Activated naive CD4-positive, alpha-beta T cell treated with anti-CD3 and anti-CD28 coated beads for 36 hours (primary cell): ENCODE measurements at regions not wholly inside any gene's neighbourhood (a gene's known extent, or its start where the extent isn't known, plus 50 kb on each side); places are given as distances from the start of the nearest gene placed in this dataset. TPM values are rescaled to one million over a fixed set of nuclear protein-coding genes. Genes with fewer than 3 reads are reported as not detected.
"Not testable (repeated sequence)": the region's sequence is repeated elsewhere in the genome, so short reads cannot be mapped to it uniquely, and the experiment has no call there.

ENCODE experiments used
- CTCF ChIA-PET: fragments of 350-600 bp; sonication (Branson Sonifier 250); formaldehyde crosslinking; loops from one replicate; lab custom pipeline; 2021; ENCODE audit warnings: antibody characterized with exemption; lab: Charles Lee
- DNase-seq: peaks from one replicate; pipeline ENCODE4 v3.0.0-alpha.2; 2020
- H3K27ac Mint-ChIP-seq: one replicate; pipeline ENCODE4 v1.8.0; 2021; ENCODE audit warnings: mild to moderate bottlenecking, mixed read lengths
- H3K27me3 Mint-ChIP-seq: one replicate; pipeline ENCODE4 v1.8.0; 2021; ENCODE audit warnings: low read depth, mixed read lengths
- H3K36me3 Mint-ChIP-seq: one replicate; pipeline ENCODE4 v1.8.0; 2021; ENCODE audit warnings: low read depth, mixed read lengths
- H3K4me1 Mint-ChIP-seq: one replicate; pipeline ENCODE4 v1.8.0; 2021; ENCODE audit warnings: low read depth, mixed read lengths
- H3K4me3 Mint-ChIP-seq: one replicate; pipeline ENCODE4 v1.8.0; 2021; ENCODE audit warnings: mild to moderate bottlenecking, moderate library complexity, mixed read lengths
- H3K9me3 Mint-ChIP-seq: one replicate; pipeline ENCODE4 v1.8.0; 2021; ENCODE audit warnings: mixed read lengths
- intact Hi-C: fragments of 100-400 bp; cut with micrococcal nuclease; formaldehyde crosslinking; loops from one replicate; pipeline ENCODE4 v1.15.1; 2023
- microRNA-seq: library from miRNA; unstranded; fragments of <30 nt; microRNA quantifications from one replicate; pipeline ENCODE4 v1.2.0, GENCODE V29; 2022; ENCODE audit warnings: borderline microRNAs expressed, borderline replicate concordance

GRCh38 chr21:13380561-13380960, 229.0 kb upstream of the POTED start:
- DNase-seq, H3K36me3 Mint-ChIP-seq, CTCF ChIA-PET, H3K4me1 Mint-ChIP-seq, H3K27me3 Mint-ChIP-seq, H3K9me3 Mint-ChIP-seq, intact Hi-C loops, H3K27ac Mint-ChIP-seq, H3K4me3 Mint-ChIP-seq: not testable (repeated sequence)

- DNase-seq, H3K4me3 Mint-ChIP-seq, H3K27ac Mint-ChIP-seq, H3K4me1 Mint-ChIP-seq, H3K9me3 Mint-ChIP-seq, H3K36me3 Mint-ChIP-seq, intact Hi-C loops, CTCF ChIA-PET, H3K27me3 Mint-ChIP-seq: not testable (repeated sequence)
Observed at GRCh38 chr21:13384143-13384542, 225.4 kb upstream of the POTED start.

GRCh38 chr21:13409184-13409583, 200.4 kb upstream of the POTED start:
- H3K9me3 Mint-ChIP-seq, DNase-seq, H3K27ac Mint-ChIP-seq, CTCF ChIA-PET, intact Hi-C loops, H3K27me3 Mint-ChIP-seq, H3K4me1 Mint-ChIP-seq, H3K4me3 Mint-ChIP-seq, H3K36me3 Mint-ChIP-seq: not testable (repeated sequence)

GRCh38 chr21:13435863-13436262, 173.7 kb upstream of the POTED start:
- H3K36me3 Mint-ChIP-seq, H3K27me3 Mint-ChIP-seq, intact Hi-C loops, H3K9me3 Mint-ChIP-seq, H3K27ac Mint-ChIP-seq, H3K4me1 Mint-ChIP-seq, H3K4me3 Mint-ChIP-seq, DNase-seq: not testable (repeated sequence)
- CTCF ChIA-PET: interaction anchor here (0.6 kb wide), 1 partner anchor 413 kb away, joined by 3 read pairs; no protein-coding TSS in a partner anchor

GRCh38 chr21:13447767-13448166, 161.8 kb upstream of the POTED start:
- H3K9me3 Mint-ChIP-seq, H3K27me3 Mint-ChIP-seq, DNase-seq, CTCF ChIA-PET, intact Hi-C loops, H3K4me3 Mint-ChIP-seq, H3K27ac Mint-ChIP-seq, H3K4me1 Mint-ChIP-seq, H3K36me3 Mint-ChIP-seq: not testable (repeated sequence)

GRCh38 chr21:13463562-13463961, 146.0 kb upstream of the POTED start:
- H3K4me3 Mint-ChIP-seq, CTCF ChIA-PET, H3K9me3 Mint-ChIP-seq, intact Hi-C loops, H3K4me1 Mint-ChIP-seq, H3K36me3 Mint-ChIP-seq, H3K27ac Mint-ChIP-seq, H3K27me3 Mint-ChIP-seq: not testable (repeated sequence)
- peak; percentile 12 for DNase-seq

Small RNA genes lying in the stretch of these regions (microRNA-seq; reads per million reads assigned to microRNA genes)
- not detected for gene MIR3156-3
